ENCODE measurements at regions not wholly inside any gene's neighbourhood (a gene's known extent, or its start where the extent isn't known, plus 50 kb on each side); places are given as distances from the start of the nearest gene placed in this dataset.

DNA sequence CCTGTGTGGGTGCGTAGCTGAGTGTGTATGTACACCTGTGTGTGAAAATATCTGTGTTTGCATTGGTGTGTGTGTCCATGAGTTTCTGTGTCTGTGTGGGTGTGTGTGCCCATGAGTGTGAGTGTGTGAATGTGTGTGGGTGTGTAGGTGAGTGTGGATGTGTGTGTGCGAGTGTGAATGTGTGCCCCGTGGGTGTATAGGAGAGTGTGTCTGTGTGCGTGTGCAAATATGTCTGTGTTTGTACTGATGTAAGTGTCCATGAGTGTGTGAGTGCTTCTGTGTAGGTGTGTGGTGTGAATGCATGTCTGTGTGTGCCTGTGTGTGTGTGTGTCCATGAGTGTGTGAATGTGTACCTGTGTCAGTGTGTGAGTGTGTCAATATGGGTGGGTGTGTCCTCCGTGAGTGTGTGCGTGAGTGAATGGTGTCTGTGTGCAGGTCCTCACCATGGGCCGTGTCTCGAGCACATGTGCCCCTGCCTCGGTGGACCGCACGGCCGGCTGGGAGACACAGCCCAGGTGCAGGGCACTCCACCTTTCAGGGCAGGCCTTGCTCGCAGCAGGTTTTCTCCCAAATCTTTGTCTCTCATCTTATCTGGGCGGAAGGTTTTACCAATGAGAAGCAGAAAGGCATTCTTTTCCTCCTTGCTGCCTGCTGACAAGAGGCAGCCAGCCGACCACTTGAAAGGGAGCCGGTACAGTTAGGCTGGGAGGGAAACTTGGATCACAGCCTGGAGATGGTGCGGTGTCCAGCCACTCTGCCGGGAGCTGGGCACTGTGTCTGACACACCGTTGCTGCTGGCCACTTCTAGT lies 107.1 kb upstream of the FAM20C start:
- H3K9ac ChIP-seq (ENCODE audit: low read length), result no peak overlapping the region
- no peaks in the 10 kb centered on the region for H3K36me3 ChIP-seq (ENCODE audit: control insufficient read depth, insufficient read depth, low read length)
- peaks cover 34% of the 10 kb centered on the region for H3K4me1 ChIP-seq (ENCODE audit: control insufficient read depth, insufficient read depth, low read length)
- H3K27ac ChIP-seq (ENCODE audit: low read depth, low read length), result peak overlapping the region; percentile 15
- no peak overlapping the region for H3K4me3 ChIP-seq (ENCODE audit: low read length)
- no peaks in the 10 kb centered on the region for H3K27me3 ChIP-seq (ENCODE audit: control insufficient read depth, insufficient read depth, low read length)

DNA sequence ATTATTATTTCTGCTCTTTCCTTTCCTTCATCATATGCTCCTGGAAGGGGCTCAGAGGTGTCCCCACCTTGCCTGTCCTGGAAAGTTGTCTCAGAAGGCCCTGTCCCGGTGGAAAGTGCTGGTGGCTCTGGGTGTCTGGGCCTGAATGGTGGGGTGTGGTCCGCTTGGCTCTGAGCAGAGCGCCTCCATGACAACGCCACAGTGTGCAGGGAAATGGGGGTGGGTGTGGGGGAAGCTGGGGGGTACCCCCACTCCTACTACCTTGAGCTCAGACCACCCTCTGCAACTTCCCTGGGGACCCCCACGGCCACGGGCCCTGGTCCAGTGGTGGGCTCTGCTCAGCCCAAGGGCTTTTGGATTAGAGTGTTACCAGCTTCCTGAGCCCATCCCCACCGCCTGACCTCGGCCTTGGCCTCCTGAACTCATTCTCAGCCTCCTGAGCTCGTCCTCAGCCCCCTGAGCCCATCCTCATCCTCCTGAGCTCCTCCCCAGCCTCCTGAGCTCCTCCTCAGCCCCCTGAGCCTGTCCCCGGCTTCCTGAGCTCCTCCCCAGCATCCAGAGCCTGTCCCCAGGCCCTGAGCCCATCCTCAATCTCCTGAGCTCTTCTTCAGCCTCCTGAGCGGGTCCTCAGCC lies 106.4 kb upstream of the FAM20C start:
- Histone ChIP-seq H3K27me3 (ENCODE audit: control insufficient read depth, insufficient read depth, low read length) (no peaks in the 10 kb centered on the region), H3K4me1 (ENCODE audit: control insufficient read depth, insufficient read depth, low read length) (peaks cover 38% of the 10 kb centered on the region), H3K36me3 (ENCODE audit: control insufficient read depth, insufficient read depth, low read length) (no peaks in the 10 kb centered on the region), H3K4me3 (ENCODE audit: low read length) (no peak overlapping the region), H3K9ac (ENCODE audit: low read length) (no peak overlapping the region), H3K27ac (ENCODE audit: low read depth, low read length) (no peak overlapping the region)

DNA sequence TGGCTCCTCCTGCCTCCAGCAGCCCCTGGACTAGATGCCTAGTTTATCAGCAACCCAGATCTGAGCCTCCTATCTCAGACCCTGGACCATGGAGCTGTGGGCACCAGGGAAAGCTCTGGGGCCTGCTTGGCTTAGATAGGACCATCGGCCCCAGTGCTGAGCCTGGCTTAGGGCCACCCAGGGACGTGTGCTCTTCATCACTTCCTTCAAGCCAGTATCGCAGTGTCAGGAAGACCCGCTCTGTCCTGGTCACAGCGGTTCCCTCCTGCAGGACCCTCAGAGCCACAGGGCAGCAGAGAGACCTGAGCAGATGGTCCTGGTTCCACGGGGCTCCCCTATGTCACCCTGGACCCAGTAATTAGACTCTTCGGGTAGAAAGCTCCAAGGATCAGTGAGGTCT lies 105.7 kb upstream of the FAM20C start:
- Histone ChIP-seq H3K36me3 (ENCODE audit: control insufficient read depth, insufficient read depth, low read length) (no peaks in the 10 kb centered on the region), H3K4me1 (ENCODE audit: control insufficient read depth, insufficient read depth, low read length) (peaks cover 38% of the 10 kb centered on the region), H3K27me3 (ENCODE audit: control insufficient read depth, insufficient read depth, low read length) (no peaks in the 10 kb centered on the region), H3K4me3 (ENCODE audit: low read length) (no peak overlapping the region), H3K9ac (ENCODE audit: low read length) (no peak overlapping the region), H3K27ac (ENCODE audit: low read depth, low read length) (no peak overlapping the region)

DNA sequence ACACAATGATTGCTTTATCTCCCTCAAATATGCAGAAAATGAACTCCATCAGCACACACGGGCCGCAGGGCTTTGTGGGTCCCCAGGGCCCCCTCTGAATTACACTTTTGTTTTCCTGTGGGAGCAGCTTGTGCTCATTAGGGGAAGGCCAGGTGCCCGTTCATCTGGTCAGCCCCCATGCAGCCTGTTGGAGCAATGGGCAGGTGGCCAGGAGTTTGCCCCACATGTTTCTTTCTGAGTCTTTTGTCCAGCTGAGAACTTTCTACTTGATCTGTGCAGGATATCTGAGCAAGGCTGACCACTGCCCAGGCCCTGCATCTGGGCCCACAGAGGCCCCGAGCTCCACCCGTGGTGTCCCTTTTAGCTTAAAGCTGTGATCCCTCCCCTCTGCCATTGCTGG lies 105.3 kb upstream of the FAM20C start:
- H3K9ac ChIP-seq (ENCODE audit: low read length), result no peak overlapping the region
- no peaks in the 10 kb centered on the region for H3K27me3 ChIP-seq (ENCODE audit: control insufficient read depth, insufficient read depth, low read length)
- peaks cover 38% of the 10 kb centered on the region for H3K4me1 ChIP-seq (ENCODE audit: control insufficient read depth, insufficient read depth, low read length)
- H3K4me3 ChIP-seq (ENCODE audit: low read length), result no peak overlapping the region
- no peak overlapping the region for H3K27ac ChIP-seq (ENCODE audit: low read depth, low read length)
- H3K36me3 ChIP-seq (ENCODE audit: control insufficient read depth, insufficient read depth, low read length), result no peaks in the 10 kb centered on the region

DNA sequence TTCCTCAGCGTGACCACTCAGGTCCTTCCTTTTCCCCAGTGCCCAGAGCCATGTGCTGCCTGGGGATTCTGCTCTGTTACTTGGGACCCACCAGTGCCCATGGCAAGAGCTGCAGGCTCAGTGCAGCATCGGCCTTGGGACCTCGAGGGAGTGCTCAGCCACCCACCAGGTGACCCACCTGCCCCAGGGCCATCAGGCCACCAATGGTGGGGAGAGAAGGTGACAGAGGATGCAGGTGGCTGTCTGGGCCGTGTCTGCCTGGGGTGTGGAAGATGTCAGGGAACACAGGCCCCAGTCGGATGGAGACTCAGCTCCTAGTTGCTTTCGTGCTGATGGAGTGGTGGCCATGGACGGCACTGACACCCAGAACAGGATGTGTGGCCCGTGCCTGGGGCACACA lies 104.7 kb upstream of the FAM20C start:
- Histone ChIP-seq H3K27me3 (ENCODE audit: control insufficient read depth, insufficient read depth, low read length) (no peaks in the 10 kb centered on the region), H3K9ac (ENCODE audit: low read length) (no peak overlapping the region), H3K4me3 (ENCODE audit: low read length) (no peak overlapping the region), H3K4me1 (ENCODE audit: control insufficient read depth, insufficient read depth, low read length) (peaks cover 38% of the 10 kb centered on the region), H3K27ac (ENCODE audit: low read depth, low read length) (no peak overlapping the region), H3K36me3 (ENCODE audit: control insufficient read depth, insufficient read depth, low read length) (no peaks in the 10 kb centered on the region)

DNA sequence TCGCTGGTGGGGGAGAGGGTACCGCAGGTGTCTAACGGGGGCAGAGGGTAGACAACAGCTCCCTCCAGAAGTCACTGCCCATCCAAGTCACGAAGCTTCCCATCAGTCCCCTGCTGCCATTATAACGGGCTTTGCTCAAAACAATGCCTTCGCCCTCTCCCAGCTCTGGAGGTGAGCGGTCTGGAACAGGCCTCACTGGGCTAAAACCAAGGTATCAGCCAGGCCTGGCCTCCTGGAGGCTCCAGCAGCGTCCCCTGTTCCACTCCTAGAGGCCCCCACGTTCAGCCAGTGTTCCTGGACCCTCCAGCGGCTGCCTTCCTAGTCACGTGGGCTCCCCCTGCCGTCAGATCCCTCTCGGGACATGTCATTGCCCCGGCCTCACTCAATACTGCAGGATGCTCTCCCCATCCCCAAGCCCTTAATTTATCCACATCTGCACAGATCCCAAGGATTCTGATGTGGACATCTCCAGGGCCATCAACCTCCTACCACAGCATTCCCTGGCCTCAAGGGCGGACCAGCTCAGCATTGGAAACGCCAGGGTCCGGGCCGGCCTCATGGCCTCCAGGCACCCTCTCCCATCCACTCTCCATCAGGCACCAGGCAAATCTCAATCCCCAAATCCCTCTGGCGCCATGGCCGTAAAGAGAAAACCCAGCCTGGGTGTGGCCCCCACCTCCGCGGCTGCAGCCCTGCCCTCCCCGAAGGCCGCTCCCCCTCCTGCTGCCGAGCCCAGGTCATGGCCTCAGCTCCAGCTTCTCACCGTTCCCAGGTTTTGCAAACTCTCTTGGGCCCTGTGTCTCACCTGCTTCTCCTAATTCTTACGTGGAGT lies 104.1 kb upstream of the FAM20C start:
- peaks cover 38% of the 10 kb centered on the region for H3K4me1 ChIP-seq (ENCODE audit: control insufficient read depth, insufficient read depth, low read length)
- peak overlapping the region; percentile 78 for H3K27ac ChIP-seq (ENCODE audit: low read depth, low read length)
- no peaks in the 10 kb centered on the region for H3K27me3 ChIP-seq (ENCODE audit: control insufficient read depth, insufficient read depth, low read length)
- H3K4me3 ChIP-seq (ENCODE audit: low read length), result no peak overlapping the region
- no peaks in the 10 kb centered on the region for H3K36me3 ChIP-seq (ENCODE audit: control insufficient read depth, insufficient read depth, low read length)
- no peak overlapping the region for H3K9ac ChIP-seq (ENCODE audit: low read length)

DNA sequence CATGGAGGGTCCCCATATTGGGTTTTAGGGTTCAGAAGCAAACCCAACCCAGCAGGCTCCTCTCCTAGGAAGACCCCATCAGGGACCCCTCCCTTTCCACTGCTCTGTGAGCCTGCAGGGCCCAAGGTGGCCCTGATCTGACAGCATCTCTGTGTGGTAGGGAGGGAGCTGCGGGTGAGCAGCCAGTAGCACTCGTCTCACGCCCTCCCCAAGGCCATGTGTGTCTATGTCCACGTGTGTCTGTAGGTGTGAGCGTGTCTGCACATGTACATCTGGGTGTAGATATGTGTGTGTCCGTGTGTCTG lies 103.5 kb upstream of the FAM20C start:
- Histone ChIP-seq H3K27me3 (ENCODE audit: control insufficient read depth, insufficient read depth, low read length) (no peaks in the 10 kb centered on the region), H3K4me1 (ENCODE audit: control insufficient read depth, insufficient read depth, low read length) (peaks cover 38% of the 10 kb centered on the region), H3K9ac (ENCODE audit: low read length) (no peak overlapping the region), H3K27ac (ENCODE audit: low read depth, low read length) (peak overlapping the region; percentile 78), H3K36me3 (ENCODE audit: control insufficient read depth, insufficient read depth, low read length) (no peaks in the 10 kb centered on the region), H3K4me3 (ENCODE audit: low read length) (no peak overlapping the region)

DNA sequence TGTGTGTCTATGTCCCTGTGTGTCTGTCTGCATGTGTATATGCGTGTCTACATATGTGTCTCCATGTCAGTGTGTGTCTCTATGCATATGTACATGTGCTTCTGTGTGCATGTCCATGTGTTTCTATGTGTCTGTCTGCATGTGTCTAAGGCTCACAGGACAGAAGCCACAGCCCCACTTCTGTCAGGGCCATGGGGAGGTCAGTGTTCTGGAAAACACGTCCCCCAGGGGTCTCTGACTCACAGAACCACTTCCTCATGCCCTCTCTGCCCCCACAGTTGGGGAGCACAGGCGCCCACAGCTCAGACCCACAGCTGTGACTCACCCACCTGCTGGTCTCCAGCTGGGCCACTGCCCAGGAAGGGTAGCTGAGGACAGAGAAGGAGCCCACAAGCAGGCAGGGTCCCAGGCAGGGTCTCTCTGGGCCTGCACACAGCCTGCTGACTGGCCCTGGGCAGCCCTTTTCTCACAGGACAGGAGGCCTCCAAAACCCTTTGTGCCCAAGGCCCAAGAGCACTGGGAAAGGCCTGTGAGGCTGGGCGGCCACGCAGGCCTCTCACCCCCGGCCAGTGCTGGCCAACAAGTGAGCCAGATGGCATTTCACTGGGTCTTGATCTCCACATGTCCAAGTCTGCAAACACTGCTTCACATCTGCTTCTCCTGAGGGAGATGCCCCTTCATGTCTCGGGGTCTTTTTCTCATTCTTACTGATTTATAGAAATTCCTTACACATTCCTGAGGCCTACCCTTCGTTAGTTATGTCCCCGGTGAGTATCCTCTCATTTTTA lies 102.9 kb upstream of the FAM20C start:
- H3K4me3 ChIP-seq (ENCODE audit: low read length), result no peak overlapping the region
- no peaks in the 10 kb centered on the region for H3K27me3 ChIP-seq (ENCODE audit: control insufficient read depth, insufficient read depth, low read length)
- H3K36me3 ChIP-seq (ENCODE audit: control insufficient read depth, insufficient read depth, low read length), result no peaks in the 10 kb centered on the region
- H3K4me1 ChIP-seq (ENCODE audit: control insufficient read depth, insufficient read depth, low read length), result peaks cover 38% of the 10 kb centered on the region
- H3K27ac ChIP-seq (ENCODE audit: low read depth, low read length), result peak overlapping the region; percentile 78
- no peak overlapping the region for H3K9ac ChIP-seq (ENCODE audit: low read length)

DNA sequence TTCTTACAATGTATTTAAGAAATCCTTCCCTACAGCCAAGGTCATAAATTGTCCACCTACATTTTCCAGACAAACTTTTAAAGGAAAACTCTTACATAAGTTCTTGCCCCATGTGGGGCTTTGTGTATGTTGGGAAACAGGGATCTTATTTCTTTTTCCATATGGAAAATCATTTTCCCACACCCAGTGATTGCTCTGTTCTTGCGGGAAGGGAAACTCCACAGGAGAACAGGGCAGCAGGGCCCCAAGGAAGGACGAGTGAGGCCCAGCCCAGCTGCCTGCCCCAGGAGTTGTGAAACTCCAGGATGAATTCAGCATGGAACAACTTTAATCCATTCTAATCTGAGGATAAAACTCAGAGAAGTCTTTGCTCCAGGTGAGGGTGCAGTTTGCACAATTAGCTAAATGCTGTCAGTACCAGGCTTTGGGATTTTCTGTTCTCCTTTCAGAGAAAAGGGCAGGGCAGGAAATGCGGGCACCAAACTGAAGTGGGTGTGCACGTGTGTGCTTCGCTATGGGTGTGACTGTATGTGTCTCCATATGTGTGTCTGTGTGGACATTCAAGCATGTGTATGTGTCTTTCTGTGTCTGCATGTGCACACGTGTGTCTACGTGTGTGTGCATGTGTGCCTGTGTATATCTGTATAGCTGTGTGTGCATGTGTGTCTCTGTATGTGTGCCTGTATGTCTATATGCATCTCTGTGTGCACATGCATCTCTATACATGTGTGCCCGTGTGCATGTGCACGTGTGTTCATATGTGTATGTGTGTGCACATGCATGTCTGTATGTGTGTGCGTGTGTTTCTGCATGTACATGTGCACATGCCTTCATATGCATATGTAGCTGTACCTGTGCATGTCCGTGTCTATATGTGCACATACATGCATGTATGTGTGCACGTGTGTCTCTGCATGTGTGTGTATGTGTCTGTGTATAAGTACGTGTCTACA lies 102.0 kb upstream of the FAM20C start:
- Histone ChIP-seq H3K4me3 (ENCODE audit: low read length) (no peak overlapping the region), H3K9ac (ENCODE audit: low read length) (no peak overlapping the region), H3K27ac (ENCODE audit: low read depth, low read length) (peak overlapping the region; percentile 78), H3K4me1 (ENCODE audit: control insufficient read depth, insufficient read depth, low read length) (peaks cover 31% of the 10 kb centered on the region), H3K27me3 (ENCODE audit: control insufficient read depth, insufficient read depth, low read length) (no peaks in the 10 kb centered on the region), H3K36me3 (ENCODE audit: control insufficient read depth, insufficient read depth, low read length) (no peaks in the 10 kb centered on the region)

DNA sequence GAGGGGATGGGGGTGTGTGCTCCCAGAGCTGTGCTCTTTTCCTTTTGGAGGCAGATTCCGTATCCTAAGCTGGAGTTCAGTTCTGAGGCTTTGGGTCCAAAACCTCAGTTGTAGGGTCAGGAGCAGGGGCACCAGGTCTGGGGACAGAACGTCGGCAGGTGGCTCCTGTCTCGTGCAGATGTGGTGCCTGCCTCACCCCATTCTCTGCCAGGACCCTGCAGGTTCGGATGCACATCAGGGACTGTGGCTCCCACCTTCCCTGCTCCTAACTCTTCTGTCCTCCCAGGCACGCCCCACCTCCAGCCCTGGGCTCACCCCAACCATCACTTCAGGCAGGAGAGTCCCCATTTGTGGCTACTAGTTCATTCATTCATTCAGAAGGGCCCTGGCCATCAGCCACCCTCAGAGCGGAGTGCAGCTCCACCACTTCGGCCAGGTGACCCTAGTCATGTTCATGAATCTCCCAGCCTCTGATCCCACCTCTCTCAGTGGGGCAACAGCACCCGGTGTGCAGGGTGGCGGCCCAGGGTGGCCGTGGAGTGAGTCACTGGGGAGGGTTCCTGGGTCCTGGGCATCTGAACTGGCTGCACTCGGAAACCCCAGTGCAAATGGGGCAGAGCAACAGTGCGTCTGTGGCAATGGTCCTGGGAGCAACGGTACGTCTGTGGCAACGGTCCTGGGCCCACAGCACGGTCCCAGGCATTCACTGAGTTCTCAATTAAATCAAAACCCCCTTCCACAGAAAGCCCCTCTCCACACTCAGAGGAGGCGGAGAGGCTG lies 100.8 kb upstream of the FAM20C start:
- Histone ChIP-seq H3K36me3 (ENCODE audit: control insufficient read depth, insufficient read depth, low read length) (no peaks in the 10 kb centered on the region), H3K4me1 (ENCODE audit: control insufficient read depth, insufficient read depth, low read length) (peaks cover 23% of the 10 kb centered on the region), H3K27ac (ENCODE audit: low read depth, low read length) (no peak overlapping the region), H3K4me3 (ENCODE audit: low read length) (no peak overlapping the region), H3K27me3 (ENCODE audit: control insufficient read depth, insufficient read depth, low read length) (no peaks in the 10 kb centered on the region), H3K9ac (ENCODE audit: low read length) (no peak overlapping the region)

DNA sequence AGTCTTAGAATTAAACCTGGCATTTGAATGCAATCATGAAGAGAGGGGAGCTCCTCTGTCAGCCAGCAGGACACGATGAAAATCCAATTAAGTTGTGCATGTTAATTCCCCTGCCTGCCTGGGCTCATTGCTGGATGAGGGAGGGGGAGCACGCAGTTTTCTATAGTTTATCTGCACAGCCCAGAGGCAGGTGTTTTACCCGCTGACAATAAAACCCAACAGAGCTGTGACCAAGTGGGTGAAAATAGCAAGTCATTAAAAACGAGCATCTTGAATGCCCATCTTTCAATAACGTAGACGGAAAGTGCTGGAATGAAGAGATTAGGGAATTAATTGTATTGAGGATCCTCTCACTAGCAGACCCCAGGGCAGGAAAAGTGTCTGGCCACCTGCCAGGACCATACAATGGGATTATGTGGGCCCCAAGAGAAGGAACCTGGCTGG lies 100.1 kb upstream of the FAM20C start:
- Histone ChIP-seq H3K9ac (ENCODE audit: low read length) (no peak overlapping the region), H3K4me3 (ENCODE audit: low read length) (no peak overlapping the region), H3K27ac (ENCODE audit: low read depth, low read length) (no peak overlapping the region), H3K36me3 (ENCODE audit: control insufficient read depth, insufficient read depth, low read length) (no peaks in the 10 kb centered on the region), H3K4me1 (ENCODE audit: control insufficient read depth, insufficient read depth, low read length) (peaks cover 20% of the 10 kb centered on the region), H3K27me3 (ENCODE audit: control insufficient read depth, insufficient read depth, low read length) (no peaks in the 10 kb centered on the region)
